CD8-positive, alpha-beta memory T cell (primary cell): ENCODE measurements at regions not wholly inside any gene's neighbourhood (a gene's known extent, or its start where the extent isn't known, plus 50 kb on each side); places are given as distances from the start of the nearest gene placed in this dataset.
A peak's percentile ranks its signal among the peaks of the same experiment; 100 is the strongest.

Source experiments
- CTCF ChIA-PET: fragments of 350-600 bp; sonication (Branson Sonifier 250); formaldehyde crosslinking; loops from one replicate; lab custom pipeline; 2021; ENCODE audit warnings: antibody characterized with exemption; lab: Charles Lee
- POLR2A ChIA-PET: fragments of 350-600 bp; sonication (Branson Sonifier 250); formaldehyde crosslinking; loops from one replicate; lab custom pipeline; 2021; ENCODE audit warnings: antibody characterized with exemption; lab: Charles Lee
- DNase-seq, 5 donors: peaks; one replicate each; pipeline versions ENCODE4 v3.0.0 to v3.0.0-alpha.2; 2020 to 2022; ENCODE audit warnings: mixed read lengths in 1 of 5
- H3K27ac ChIP-seq: one replicate; pipeline ENCODE4 v1.7.0; 2013; ENCODE audit warnings: low read depth, mild to moderate bottlenecking, low read length, moderate library complexity
- H3K27me3 ChIP-seq: 2 replicates; pipeline ENCODE4 v1.7.0; 2013; ENCODE audit warnings: low read length, mild to moderate bottlenecking; ENCODE audit not compliant: insufficient read depth, poor library complexity, severe bottlenecking
- H3K36me3 ChIP-seq: 2 replicates; pipeline ENCODE4 v1.7.0; 2013; ENCODE audit warnings: mild to moderate bottlenecking, low read length, moderate library complexity; ENCODE audit not compliant: insufficient read depth
- H3K4me1 ChIP-seq: 2 replicates; pipeline ENCODE4 v1.7.0; 2013; ENCODE audit warnings: mild to moderate bottlenecking, low read length, moderate library complexity; ENCODE audit not compliant: insufficient read depth
- H3K4me3 ChIP-seq: 2 replicates; pipeline ENCODE4 v1.7.0; 2013; ENCODE audit warnings: mild to moderate bottlenecking, low read length
- H3K9me3 ChIP-seq: 2 replicates; pipeline ENCODE4 v1.7.0; 2013; ENCODE audit warnings: mild to moderate bottlenecking, low read length
- H3K27ac Mint-ChIP-seq, 8 donors: one replicate each; pipeline ENCODE4 v1.8.0; 2020 to 2021; ENCODE audit warnings: mixed read lengths in 8 of 8, mild to moderate bottlenecking in 6 of 8, inconsistent platforms in 3 of 8, moderate library complexity in 3 of 8
- H3K27me3 Mint-ChIP-seq, 2 donors: one replicate each; pipeline ENCODE4 v1.8.0; 2020 to 2021; ENCODE audit warnings: mixed read lengths in 2 of 2, mild to moderate bottlenecking in 1 of 2, moderate library complexity in 1 of 2
- H3K36me3 Mint-ChIP-seq, 3 donors: one replicate each; pipeline ENCODE4 v1.8.0; 2020 to 2021; ENCODE audit warnings: mixed read lengths in 3 of 3, inconsistent platforms in 1 of 3, mild to moderate bottlenecking in 1 of 3
- H3K4me1 Mint-ChIP-seq, 3 donors: one replicate each; pipeline ENCODE4 v1.8.0; 2020 to 2021; ENCODE audit warnings: mixed read lengths in 3 of 3, inconsistent platforms in 1 of 3, mild to moderate bottlenecking in 1 of 3
- H3K4me3 Mint-ChIP-seq, 7 donors: one replicate each; pipeline ENCODE4 v1.8.0; 2020 to 2021; ENCODE audit warnings: mixed read lengths in 7 of 7, mild to moderate bottlenecking in 6 of 7, moderate library complexity in 4 of 7, inconsistent platforms in 2 of 7
- H3K9me3 Mint-ChIP-seq, 5 donors: one replicate each; pipeline ENCODE4 v1.8.0; 2020 to 2022; ENCODE audit warnings: mixed read lengths in 5 of 5, mild to moderate bottlenecking in 3 of 5, moderate library complexity in 2 of 5, inconsistent platforms in 1 of 5

GRCh38 chr9:31519011-31519410 lies 865.4 kb upstream of the ACO1 start:
- peaks cover 0 to 5% (median 0%) of the 10 kb centered on the region in 3 donors for H3K36me3 Mint-ChIP-seq
- peaks cover 0 to 7% (median 0%) of the 10 kb centered on the region in 5 donors for H3K9me3 Mint-ChIP-seq
- ChIA-PET POLR2A (no interaction called here), CTCF (no interaction called here)
- Histone ChIP-seq H3K4me1 (no peaks in the 10 kb centered on the region), H3K4me3 (no peak overlapping the region), H3K9me3 (no peaks in the 10 kb centered on the region), H3K36me3 (no peaks in the 10 kb centered on the region), H3K27ac (no peak overlapping the region), H3K27me3 (no peaks in the 10 kb centered on the region)
- H3K4me3 Mint-ChIP-seq: no peak overlapping the region
- no peak overlapping the region for H3K27ac Mint-ChIP-seq
- DNase-seq: peak in 3 of 5 donors; percentile 3 to 59 (median 22)
- peaks cover 8 to 26% (median 12%) of the 10 kb centered on the region in 3 donors for H3K4me1 Mint-ChIP-seq
- peaks cover 0 to 6% of the 10 kb centered on the region in 2 donors for H3K27me3 Mint-ChIP-seq

- CTCF ChIA-PET: no interaction called here
Measured at GRCh38 chr9:31519424-31519823, 865.0 kb upstream of the ACO1 start.

GRCh38 chr9:31519826-31520225 lies 864.6 kb upstream of the ACO1 start:
- Mint-ChIP-seq H3K4me3 (no peak overlapping the region), H3K9me3 (peaks cover 0 to 7% (median 0%) of the 10 kb centered on the region in 5 donors), H3K27me3 (peaks cover 0 to 6% of the 10 kb centered on the region in 2 donors), H3K4me1 (peaks cover 8 to 26% (median 12%) of the 10 kb centered on the region in 3 donors), H3K27ac (no peak overlapping the region), H3K36me3 (peaks cover 0 to 5% (median 0%) of the 10 kb centered on the region in 3 donors)
- H3K9me3 ChIP-seq: no peaks in the 10 kb centered on the region
- no peaks in the 10 kb centered on the region for H3K36me3 ChIP-seq
- ChIA-PET CTCF (no interaction called here), POLR2A (no interaction called here)
- H3K27me3 ChIP-seq: no peaks in the 10 kb centered on the region
- H3K4me1 ChIP-seq: no peaks in the 10 kb centered on the region
- no peak for DNase-seq
- no peak overlapping the region for H3K4me3 ChIP-seq
- H3K27ac ChIP-seq: no peak overlapping the region

More at GRCh38 chr9:31519424-31519823, 865.0 kb upstream of the ACO1 start:
- H3K4me1 Mint-ChIP-seq: peaks cover 8 to 26% (median 12%) of the 10 kb centered on the region in 3 donors
- no peaks in the 10 kb centered on the region for H3K36me3 ChIP-seq
- peaks cover 0 to 6% of the 10 kb centered on the region in 2 donors for H3K27me3 Mint-ChIP-seq
- no peak overlapping the region for H3K4me3 Mint-ChIP-seq
- no peak overlapping the region for H3K4me3 ChIP-seq
- H3K36me3 Mint-ChIP-seq: peaks cover 0 to 5% (median 0%) of the 10 kb centered on the region in 3 donors
- POLR2A ChIA-PET: no interaction called here
- H3K27me3 ChIP-seq: no peaks in the 10 kb centered on the region
- H3K27ac Mint-ChIP-seq: no peak overlapping the region
- no peak for DNase-seq
- H3K9me3 ChIP-seq: no peaks in the 10 kb centered on the region
- H3K9me3 Mint-ChIP-seq: peaks cover 0 to 7% (median 0%) of the 10 kb centered on the region in 5 donors
- no peaks in the 10 kb centered on the region for H3K4me1 ChIP-seq
- H3K27ac ChIP-seq: no peak overlapping the region

- ChIA-PET POLR2A (no interaction called here), CTCF (interaction anchor here (1.0 kb wide), 1 partner anchor 22 kb away, joined by 3 read pairs; no protein-coding TSS in a partner anchor)
- Histone ChIP-seq H3K27ac (no peak overlapping the region), H3K4me3 (no peak overlapping the region), H3K36me3 (no peaks in the 10 kb centered on the region), H3K27me3 (no peaks in the 10 kb centered on the region), H3K4me1 (no peaks in the 10 kb centered on the region), H3K9me3 (no peaks in the 10 kb centered on the region)
- H3K4me3 Mint-ChIP-seq: peak overlapping the region in 1 of 7 donors; percentile 15
- peaks cover 0 to 5% (median 0%) of the 10 kb centered on the region in 3 donors for H3K36me3 Mint-ChIP-seq
- H3K9me3 Mint-ChIP-seq: peaks cover 0 to 9% (median 0%) of the 10 kb centered on the region in 5 donors
- H3K27me3 Mint-ChIP-seq: peaks cover 0 to 6% of the 10 kb centered on the region in 2 donors
- H3K27ac Mint-ChIP-seq: peak overlapping the region in 1 of 8 donors; percentile 27
- no peak for DNase-seq
- H3K4me1 Mint-ChIP-seq: peaks cover 8 to 26% (median 12%) of the 10 kb centered on the region in 3 donors
Measured at GRCh38 chr9:31520301-31521085, 864.0 kb upstream of the ACO1 start.

- Histone ChIP-seq H3K4me1 (no peaks in the 10 kb centered on the region), H3K4me3 (no peak overlapping the region), H3K27ac (no peak overlapping the region), H3K27me3 (no peaks in the 10 kb centered on the region), H3K9me3 (no peaks in the 10 kb centered on the region), H3K36me3 (no peaks in the 10 kb centered on the region)
- CTCF ChIA-PET: no interaction called here
- POLR2A ChIA-PET: no interaction called here
- Mint-ChIP-seq H3K4me1 (peaks cover 0 to under 1% (median under 1%) of the 10 kb centered on the region in 3 donors), H3K9me3 (no peaks in the 10 kb centered on the region), H3K36me3 (peaks cover 0 to 1% (median 0%) of the 10 kb centered on the region in 3 donors), H3K27ac (no peak overlapping the region), H3K4me3 (no peak overlapping the region), H3K27me3 (no peaks in the 10 kb centered on the region)
- DNase-seq: no peak
Measured at GRCh38 chr9:31535651-31536050, 848.8 kb upstream of the ACO1 start.

- no peaks in the 10 kb centered on the region for H3K9me3 Mint-ChIP-seq
- H3K9me3 ChIP-seq: no peaks in the 10 kb centered on the region
- H3K27ac Mint-ChIP-seq: no peak overlapping the region
- POLR2A ChIA-PET: no interaction called here
- no peak overlapping the region for H3K27ac ChIP-seq
- no peak for DNase-seq
- H3K27me3 ChIP-seq: no peaks in the 10 kb centered on the region
- CTCF ChIA-PET: no interaction called here
- no peaks in the 10 kb centered on the region for H3K36me3 ChIP-seq
- H3K4me1 Mint-ChIP-seq: peaks cover 0 to 5% (median 4%) of the 10 kb centered on the region in 3 donors
- H3K27me3 Mint-ChIP-seq: no peaks in the 10 kb centered on the region
- peaks cover 0 to 1% (median 0%) of the 10 kb centered on the region in 3 donors for H3K36me3 Mint-ChIP-seq
- no peak overlapping the region for H3K4me3 ChIP-seq
- no peaks in the 10 kb centered on the region for H3K4me1 ChIP-seq
- H3K4me3 Mint-ChIP-seq: no peak overlapping the region
Measured at GRCh38 chr9:31536471-31536870, 848.0 kb upstream of the ACO1 start.

GRCh38 chr9:31541721-31542281 lies 842.6 kb upstream of the ACO1 start:
- Histone ChIP-seq H3K4me1 (no peaks in the 10 kb centered on the region), H3K36me3 (no peaks in the 10 kb centered on the region), H3K27ac (no peak overlapping the region), H3K27me3 (no peaks in the 10 kb centered on the region), H3K9me3 (no peaks in the 10 kb centered on the region), H3K4me3 (no peak overlapping the region)
- no peaks in the 10 kb centered on the region for H3K27me3 Mint-ChIP-seq
- peak overlapping the region in 2 of 8 donors; percentile 2 to 84 for H3K27ac Mint-ChIP-seq
- H3K36me3 Mint-ChIP-seq: peaks cover 0 to 4% (median 1%) of the 10 kb centered on the region in 3 donors
- ChIA-PET CTCF (interaction anchor here (0.8 to 1.8 kb wide), 14 partner anchors 9 to 422 kb away, joined by 3 to 12 read pairs (median 3); no protein-coding TSS in a partner anchor), POLR2A (no interaction called here)
- no peak for DNase-seq
- peaks cover 18 to 27% (median 25%) of the 10 kb centered on the region in 3 donors for H3K4me1 Mint-ChIP-seq
- no peaks in the 10 kb centered on the region for H3K9me3 Mint-ChIP-seq
- peak overlapping the region in 1 of 7 donors; percentile 67 for H3K4me3 Mint-ChIP-seq
